MM.1S (cell line): ENCODE measurements at regions not wholly inside any gene's neighbourhood (a gene's known extent, or its start where the extent isn't known, plus 50 kb on each side); places are given as distances from the start of the nearest gene placed in this dataset.

Source experiments
- DNase-seq: peaks from one replicate; pipeline ENCODE4 v3.0.0-alpha.2; 2015
- H2AFZ ChIP-seq: fragments of 300-600 bp; sonication (generic); 2 replicates; pipeline ENCODE4 v1.6.0; 2016; ENCODE audit warnings: antibody characterized with exemption, low read length
- H3F3A ChIP-seq: fragments of 300-600 bp; sonication (generic); 2 replicates; pipeline ENCODE4 v1.6.1; 2016; ENCODE audit warnings: mild to moderate bottlenecking, antibody characterized with exemption, low read length, moderate library complexity, mixed read lengths; ENCODE audit not compliant: insufficient read depth
- H3K27ac ChIP-seq: fragments of 300-600 bp; sonication (generic); 2 replicates; pipeline ENCODE4 v1.5.1; 2016; ENCODE audit warnings: mild to moderate bottlenecking, low read length
- H3K27me3 ChIP-seq: fragments of 300-600 bp; sonication (generic); replicated peaks from 2 replicates; pipeline ENCODE4 v1.6.0; 2016; ENCODE audit warnings: low read length; ENCODE audit not compliant: insufficient read depth
- H3K36me3 ChIP-seq: fragments of 300-600 bp; sonication (generic); replicated peaks from 2 replicates; pipeline ENCODE4 v1.6.1; 2016; ENCODE audit warnings: mild to moderate bottlenecking, low read length, mixed read lengths; ENCODE audit not compliant: insufficient read depth
- H3K4me1 ChIP-seq: fragments of 300-600 bp; sonication (generic); 2 replicates; pipeline ENCODE4 v1.6.1; 2016; ENCODE audit warnings: low read length, mixed read lengths
- H3K4me2 ChIP-seq: fragments of 300-600 bp; sonication (generic); 2 replicates; pipeline ENCODE4 v1.6.0; 2016; ENCODE audit warnings: low read depth, low read length
- H3K4me3 ChIP-seq: fragments of 300-600 bp; sonication (generic); 2 replicates; pipeline ENCODE4 v1.5.1; 2016; ENCODE audit warnings: low read length, mixed read lengths
- H3K79me2 ChIP-seq: fragments of 300-600 bp; sonication (generic); 2 replicates; pipeline ENCODE4 v1.6.1; 2016; ENCODE audit warnings: mixed run types, low read length, mixed read lengths
- H3K9ac ChIP-seq: fragments of 300-600 bp; sonication (generic); 2 replicates; pipeline ENCODE4 v1.6.1; 2016; ENCODE audit warnings: low read length, mixed read lengths
- H3K9me2 ChIP-seq: fragments of 300-600 bp; sonication (generic); replicated peaks from 2 replicates; pipeline ENCODE4 v1.6.1; 2016; ENCODE audit warnings: mild to moderate bottlenecking, low read length, mixed read lengths; ENCODE audit not compliant: insufficient read depth
- H3K9me3 ChIP-seq: fragments of 300-600 bp; sonication (generic); replicated peaks from 2 replicates; pipeline ENCODE4 v1.6.1; 2016; ENCODE audit warnings: mild to moderate bottlenecking, low read length, mixed read lengths; ENCODE audit not compliant: insufficient read depth
- H4K20me1 ChIP-seq: fragments of 300-600 bp; sonication (generic); 2 replicates; pipeline ENCODE4 v1.6.1; 2016; ENCODE audit warnings: mild to moderate bottlenecking, low read length, moderate library complexity, mixed read lengths; ENCODE audit not compliant: insufficient read depth
- CTCF ChIP-seq: fragments of 300-600 bp; sonication (generic); IDR thresholded peaks from 2 replicates; pipeline ENCODE4 v1.5.1; 2016; ENCODE audit warnings: antibody characterized with exemption, low read length, mixed read lengths
- EZH2 ChIP-seq: fragments of 300-600 bp; sonication (generic); optimal IDR thresholded peaks from 2 replicates; pipeline ENCODE3; 2017; ENCODE audit warnings: low read depth, mild to moderate bottlenecking, antibody characterized with exemption, low read length, mixed read lengths
- EZH2phosphoT487 ChIP-seq: fragments of 300-600 bp; sonication (generic); IDR thresholded peaks from 2 replicates; pipeline ENCODE4 v1.6.1; 2018; ENCODE audit warnings: antibody characterized with exemption, low read length

GRCh38 chr18:55031979-55032378 lies 72.7 kb upstream of the CCDC68 start:
- H3K9ac ChIP-seq: no peak overlapping the region
- no peak overlapping the region for H2AFZ ChIP-seq
- no peaks in the 10 kb centered on the region for H3K4me1 ChIP-seq
- no peak for DNase-seq
- H3K4me2 ChIP-seq: no peak overlapping the region
- no peak overlapping the region for H3K4me3 ChIP-seq
- no peaks in the 10 kb centered on the region for H3K27me3 ChIP-seq
- no peaks in the 10 kb centered on the region for H4K20me1 ChIP-seq
- TF ChIP-seq CTCF (no peak), EZH2phosphoT487 (no peak), EZH2 (no peak)
- H3K9me2 ChIP-seq: no peaks in the 10 kb centered on the region
- no peaks in the 10 kb centered on the region for H3F3A ChIP-seq
- H3K27ac ChIP-seq: no peak overlapping the region
- no peaks in the 10 kb centered on the region for H3K9me3 ChIP-seq
- no peaks in the 10 kb centered on the region for H3K36me3 ChIP-seq
- no peaks in the 10 kb centered on the region for H3K79me2 ChIP-seq

DNA sequence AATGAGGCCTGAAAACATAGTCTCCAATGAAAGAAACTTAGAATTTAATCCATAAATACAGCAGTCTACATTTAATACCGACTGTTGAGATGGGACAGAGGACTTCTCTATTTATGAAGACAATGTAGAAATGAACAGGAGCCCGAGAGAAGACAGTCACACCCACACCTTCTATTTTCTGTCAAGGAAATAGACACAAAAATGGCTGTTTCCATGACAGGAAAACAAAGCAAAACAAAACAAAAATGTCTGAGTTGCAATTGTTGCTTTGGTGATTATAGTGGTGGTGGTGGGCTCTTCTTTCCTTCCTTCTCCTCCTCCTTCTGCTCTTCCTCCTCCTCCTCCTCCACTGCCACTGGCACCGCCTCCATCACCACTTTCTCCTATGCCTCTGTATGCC lies 72.3 kb upstream of the CCDC68 start:
- Histone ChIP-seq H3K27me3 (no peaks in the 10 kb centered on the region), H3K9me2 (no peaks in the 10 kb centered on the region), H4K20me1 (no peaks in the 10 kb centered on the region), H3F3A (no peaks in the 10 kb centered on the region), H3K4me1 (no peaks in the 10 kb centered on the region), H3K36me3 (no peaks in the 10 kb centered on the region), H3K9me3 (no peaks in the 10 kb centered on the region), H3K4me3 (no peak overlapping the region), H2AFZ (no peak overlapping the region), H3K4me2 (no peak overlapping the region), H3K27ac (no peak overlapping the region), H3K79me2 (no peaks in the 10 kb centered on the region), H3K9ac (no peak overlapping the region)
- TF ChIP-seq EZH2phosphoT487: no peak
- TF ChIP-seq EZH2: no peak
- TF ChIP-seq CTCF: no peak
- DNase-seq: no peak

GRCh38 chr18:55031164-55031563 lies 71.9 kb upstream of the CCDC68 start:
- Histone ChIP-seq H3K79me2 (no peaks in the 10 kb centered on the region), H4K20me1 (no peaks in the 10 kb centered on the region), H3K27me3 (no peaks in the 10 kb centered on the region), H3K27ac (no peak overlapping the region), H3K9me2 (no peaks in the 10 kb centered on the region), H2AFZ (no peak overlapping the region), H3K36me3 (no peaks in the 10 kb centered on the region), H3K4me3 (no peak overlapping the region), H3K4me1 (no peaks in the 10 kb centered on the region), H3K4me2 (no peak overlapping the region), H3K9me3 (no peaks in the 10 kb centered on the region), H3F3A (no peaks in the 10 kb centered on the region), H3K9ac (no peak overlapping the region)
- no peak for DNase-seq
- TF ChIP-seq CTCF: no peak
- TF ChIP-seq EZH2: no peak
- no peak for TF ChIP-seq EZH2phosphoT487

DNA sequence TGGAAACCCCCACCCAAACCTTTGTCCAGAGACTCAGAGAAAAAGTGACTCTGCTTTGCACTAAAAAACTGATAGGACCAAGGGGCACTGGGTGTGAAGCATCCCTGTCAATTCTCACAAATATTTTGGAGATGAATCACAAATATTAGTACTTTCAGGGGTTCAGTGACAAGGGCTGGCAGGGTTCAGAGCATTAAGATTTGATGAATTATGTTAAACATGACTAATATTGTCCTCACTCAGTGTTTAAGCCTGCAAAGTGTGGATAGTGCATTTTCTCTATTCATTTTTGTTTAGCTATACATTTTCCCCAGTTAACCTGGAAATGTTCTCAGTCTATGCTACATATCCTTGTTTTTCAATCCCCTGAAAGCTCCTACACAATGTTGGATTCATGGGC lies 65.3 kb upstream of the CCDC68 start:
- Histone ChIP-seq H3K9ac (no peak overlapping the region), H3K27ac (no peak overlapping the region), H3K9me2 (no peaks in the 10 kb centered on the region), H3K27me3 (no peaks in the 10 kb centered on the region), H3K4me2 (no peak overlapping the region), H3K36me3 (no peaks in the 10 kb centered on the region), H3K79me2 (no peaks in the 10 kb centered on the region), H4K20me1 (no peaks in the 10 kb centered on the region), H3F3A (no peaks in the 10 kb centered on the region), H3K4me3 (no peak overlapping the region), H3K9me3 (no peaks in the 10 kb centered on the region), H2AFZ (no peak overlapping the region), H3K4me1 (peaks cover 5% of the 10 kb centered on the region; the same call in 1 of the 2 replicates)
- no peak for TF ChIP-seq EZH2
- TF ChIP-seq EZH2phosphoT487: no peak
- no peak for TF ChIP-seq CTCF
- DNase-seq: no peak
